Left ventricle myocardium inferior (tissue), 1 donor: ENCODE measurements at regions not wholly inside any gene's neighbourhood (a gene's known extent, or its start where the extent isn't known, plus 50 kb on each side); places are given as distances from the start of the nearest gene placed in this dataset.

Experiments used
- DNase-seq: peaks from one replicate; pipeline ENCODE4 v3.0.0-alpha.2; 2020
- H3K27ac ChIP-seq: fragments of 200-600 bp; replicated peaks from 2 replicates; pipeline ENCODE4 v1.8.0; 2021
- H3K27me3 ChIP-seq: fragments of 200-600 bp; 2 replicates; pipeline ENCODE4 v1.8.0; 2021; ENCODE audit warnings: low read depth
- H3K36me3 ChIP-seq: fragments of 200-600 bp; 2 replicates; pipeline ENCODE4 v1.8.0; 2021
- H3K4me1 ChIP-seq: fragments of 200-600 bp; 2 replicates; pipeline ENCODE4 v1.8.0; 2021
- H3K4me3 ChIP-seq: fragments of 200-600 bp; 2 replicates; pipeline ENCODE4 v1.8.0; 2021; ENCODE audit warnings: mild to moderate bottlenecking, moderate library complexity
- H3K9me3 ChIP-seq: fragments of 200-600 bp; replicated peaks from 2 replicates; pipeline ENCODE4 v1.8.0; 2021
- intact Hi-C: fragments of 100-400 bp; cut with micrococcal nuclease; formaldehyde crosslinking; loops from one replicate; pipeline ENCODE4 v1.11.0; 2022
- TF ChIP-seq, protein P1 (sequence below): fragments of 200-600 bp; IDR thresholded peaks from 2 replicates; pipeline ENCODE4 v1.8.0; 2021; ENCODE audit warnings: antibody characterized with exemption, mild to moderate bottlenecking, borderline replicate concordance
- donor health status: DM: no; HTN: yes; CAD: no; lungs with severe emphysema.

DNA sequence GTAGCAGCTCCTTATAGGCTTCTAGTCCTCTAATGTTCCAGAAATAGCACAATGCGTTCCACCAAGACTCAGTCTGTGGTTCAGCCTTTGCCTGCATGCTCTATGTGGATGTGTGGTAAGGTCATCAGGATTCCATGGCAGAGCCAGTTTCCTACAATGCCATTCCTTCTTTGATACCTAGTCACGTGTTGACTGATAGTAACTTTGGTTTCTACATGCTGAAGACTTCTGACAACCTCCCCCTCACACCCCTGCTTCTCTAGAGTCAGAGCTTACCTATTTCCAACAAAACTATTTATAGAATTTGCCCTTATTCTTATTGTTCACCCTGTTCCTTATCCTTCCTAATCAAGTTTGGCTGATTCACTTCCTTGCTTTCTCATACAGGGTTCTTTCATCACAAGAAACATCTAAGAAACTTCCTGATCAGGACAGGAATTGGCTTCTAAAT, 81.1 kb downstream of the CT47B1 start:
- TF ChIP-seq, protein P1, sequence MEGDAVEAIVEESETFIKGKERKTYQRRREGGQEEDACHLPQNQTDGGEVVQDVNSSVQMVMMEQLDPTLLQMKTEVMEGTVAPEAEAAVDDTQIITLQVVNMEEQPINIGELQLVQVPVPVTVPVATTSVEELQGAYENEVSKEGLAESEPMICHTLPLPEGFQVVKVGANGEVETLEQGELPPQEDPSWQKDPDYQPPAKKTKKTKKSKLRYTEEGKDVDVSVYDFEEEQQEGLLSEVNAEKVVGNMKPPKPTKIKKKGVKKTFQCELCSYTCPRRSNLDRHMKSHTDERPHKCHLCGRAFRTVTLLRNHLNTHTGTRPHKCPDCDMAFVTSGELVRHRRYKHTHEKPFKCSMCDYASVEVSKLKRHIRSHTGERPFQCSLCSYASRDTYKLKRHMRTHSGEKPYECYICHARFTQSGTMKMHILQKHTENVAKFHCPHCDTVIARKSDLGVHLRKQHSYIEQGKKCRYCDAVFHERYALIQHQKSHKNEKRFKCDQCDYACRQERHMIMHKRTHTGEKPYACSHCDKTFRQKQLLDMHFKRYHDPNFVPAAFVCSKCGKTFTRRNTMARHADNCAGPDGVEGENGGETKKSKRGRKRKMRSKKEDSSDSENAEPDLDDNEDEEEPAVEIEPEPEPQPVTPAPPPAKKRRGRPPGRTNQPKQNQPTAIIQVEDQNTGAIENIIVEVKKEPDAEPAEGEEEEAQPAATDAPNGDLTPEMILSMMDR = no peak
- no peak overlapping the region for H3K4me3 ChIP-seq
- DNase-seq = no peak
- no peaks in the 10 kb centered on the region for H3K36me3 ChIP-seq
- no peaks in the 10 kb centered on the region for H3K27me3 ChIP-seq
- H3K27ac ChIP-seq = peak overlapping the region; percentile 67
- peaks cover 21% of the 10 kb centered on the region for H3K4me1 ChIP-seq
- intact Hi-C loops = no loop called here
- H3K9me3 ChIP-seq = no peaks in the 10 kb centered on the region

DNA sequence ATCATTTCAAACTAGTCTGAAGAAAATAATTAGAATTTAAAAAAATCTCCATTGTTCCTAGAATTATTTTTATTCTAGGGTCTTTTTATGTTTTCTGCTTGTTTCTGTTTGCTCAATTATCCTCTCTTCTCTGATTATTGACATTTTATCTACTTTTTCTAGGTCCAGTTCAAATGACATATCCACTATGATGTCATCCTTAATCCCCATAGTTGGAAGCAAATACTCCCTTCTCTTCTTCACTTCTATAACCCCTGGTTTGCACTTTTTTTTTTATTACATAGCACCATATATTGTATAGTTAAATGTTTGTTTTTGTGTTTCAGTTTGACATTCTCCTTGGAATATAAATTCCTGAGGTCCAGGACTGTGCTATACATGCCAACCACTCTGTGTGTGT, 82.6 kb downstream of the CT47B1 start:
- TF ChIP-seq, protein P1 = no peak
- intact Hi-C loops = no loop called here

DNA sequence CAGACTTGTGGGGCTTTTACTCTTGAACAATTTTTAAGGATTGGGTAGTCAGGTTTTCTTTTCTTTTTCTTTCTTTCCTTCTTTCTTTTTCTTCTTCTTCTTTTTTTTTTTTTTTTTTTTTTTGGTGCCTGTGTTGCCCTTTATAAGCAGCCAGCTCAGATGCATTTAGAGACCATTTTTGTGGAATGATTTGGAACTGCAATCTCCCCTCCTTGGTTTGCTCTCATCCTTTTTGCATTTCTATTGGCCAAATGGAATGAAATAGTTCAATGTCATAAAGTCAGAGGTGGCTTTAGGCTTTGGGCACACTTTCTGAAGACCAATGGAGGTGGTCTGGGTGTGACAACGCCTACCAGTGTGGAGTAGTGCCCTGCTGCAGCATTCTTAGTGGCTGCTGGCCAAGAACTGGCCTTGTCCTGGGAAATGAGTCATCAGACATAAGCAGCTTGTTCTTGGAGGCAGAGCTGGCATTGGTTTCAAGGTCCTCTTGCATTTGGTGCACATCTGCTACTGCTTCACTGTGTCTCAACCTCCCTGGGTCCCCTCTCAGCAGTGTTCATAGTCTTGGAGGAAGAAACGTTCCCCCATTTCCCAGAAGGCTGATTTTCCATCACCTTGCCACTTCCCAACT, 84.5 kb downstream of the CT47B1 start:
- peaks cover 17% of the 10 kb centered on the region for H3K4me1 ChIP-seq
- peak; percentile 38 for DNase-seq
- intact Hi-C loops = no loop called here

More for the DNA sequence above, 82.6 kb downstream of the CT47B1 start:
- no peak overlapping the region for H3K4me3 ChIP-seq
- H3K9me3 ChIP-seq = no peaks in the 10 kb centered on the region
- no peaks in the 10 kb centered on the region for H3K27me3 ChIP-seq
- no peak for DNase-seq
- peaks cover 21% of the 10 kb centered on the region for H3K4me1 ChIP-seq
- no peaks in the 10 kb centered on the region for H3K36me3 ChIP-seq
- H3K27ac ChIP-seq = no peak overlapping the region

DNA sequence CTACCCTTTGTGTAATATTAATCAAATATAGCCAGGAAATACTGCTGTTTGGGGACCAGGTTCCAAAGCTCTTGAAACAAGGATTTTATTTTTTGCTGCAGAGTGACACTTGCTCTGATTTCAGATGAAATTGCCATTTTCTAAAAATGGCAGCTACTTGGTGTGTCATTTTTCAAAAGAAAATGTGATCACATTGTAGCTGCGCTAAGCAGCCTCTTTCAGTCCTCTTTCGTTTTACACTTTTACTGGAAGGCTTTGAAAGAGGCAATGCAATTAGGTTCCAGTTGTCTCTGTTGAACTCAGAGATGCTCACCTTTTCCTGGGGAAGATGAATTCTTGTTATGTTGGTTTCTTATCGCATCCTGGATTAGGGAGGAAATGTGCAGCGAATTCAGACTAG, 85.1 kb downstream of the CT47B1 start:
- Histone ChIP-seq H3K27ac (peak overlapping the region; percentile 60), H3K4me3 (no peak overlapping the region), H3K4me1 (peaks cover 14% of the 10 kb centered on the region), H3K36me3 (no peaks in the 10 kb centered on the region), H3K27me3 (no peaks in the 10 kb centered on the region), H3K9me3 (no peaks in the 10 kb centered on the region)
- no peak for DNase-seq
- TF ChIP-seq, protein P1 = no peak
- intact Hi-C loops = no loop called here

More for the DNA sequence above, 84.5 kb downstream of the CT47B1 start:
- no peaks in the 10 kb centered on the region for H3K9me3 ChIP-seq
- no peaks in the 10 kb centered on the region for H3K36me3 ChIP-seq
- TF ChIP-seq, protein P1 = no peak
- H3K27ac ChIP-seq = peak overlapping the region; percentile 60
- no peaks in the 10 kb centered on the region for H3K27me3 ChIP-seq
- no peak overlapping the region for H3K4me3 ChIP-seq

DNA sequence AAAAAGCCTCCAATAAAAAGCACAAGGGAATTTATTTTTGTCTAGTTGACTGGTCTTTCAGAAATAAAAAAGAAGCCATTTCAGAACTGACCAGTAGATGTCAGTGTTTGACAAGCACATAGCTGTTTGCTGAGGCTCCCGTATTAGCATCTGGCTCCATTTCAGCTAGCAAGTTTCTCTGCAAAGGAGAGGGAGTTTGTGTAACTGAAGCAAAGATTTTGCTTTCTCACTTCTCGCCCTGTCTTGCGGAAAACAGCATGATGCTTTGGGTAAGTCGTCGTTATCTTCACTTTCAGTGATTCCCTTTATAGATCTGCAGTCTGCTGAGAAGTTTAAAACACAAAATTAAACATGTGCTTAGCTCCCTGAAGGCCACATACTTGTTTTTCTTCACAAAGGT, 85.5 kb downstream of the CT47B1 start:
- no peak for DNase-seq
- H3K9me3 ChIP-seq = no peaks in the 10 kb centered on the region
- H3K4me3 ChIP-seq = no peak overlapping the region
- no peaks in the 10 kb centered on the region for H3K36me3 ChIP-seq
- TF ChIP-seq, protein P1 = peak; percentile 75
- intact Hi-C loops = no loop called here
- H3K27ac ChIP-seq = peak overlapping the region; percentile 60
- peaks cover 9% of the 10 kb centered on the region for H3K4me1 ChIP-seq
- H3K27me3 ChIP-seq = no peaks in the 10 kb centered on the region
